ENCODE measurements at regions not wholly inside any gene's neighbourhood (a gene's known extent, or its start where the extent isn't known, plus 50 kb on each side); places are given as distances from the start of the nearest gene placed in this dataset.

DNA sequence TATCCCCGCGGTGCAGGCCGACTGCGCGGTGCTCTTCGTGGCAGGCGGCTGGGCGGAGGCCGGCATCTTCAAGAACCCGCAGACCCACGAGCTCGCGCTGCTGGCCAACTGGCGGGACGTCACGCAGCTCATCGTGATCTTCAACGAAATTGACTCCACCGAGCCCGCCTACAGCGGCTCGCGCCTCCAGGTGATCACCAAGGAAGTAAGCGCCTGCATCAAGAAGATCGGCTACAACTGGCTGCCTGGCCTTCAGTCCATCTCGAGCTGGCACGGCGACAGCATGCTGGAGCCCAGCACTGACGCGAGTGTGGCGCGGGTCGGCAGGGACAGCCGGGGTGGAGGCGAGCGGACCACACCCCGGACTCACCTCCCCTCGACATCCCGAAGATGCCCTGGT, 53.9 kb upstream of the MTNR1B start:
- TF ChIP-seq, protein P1, sequence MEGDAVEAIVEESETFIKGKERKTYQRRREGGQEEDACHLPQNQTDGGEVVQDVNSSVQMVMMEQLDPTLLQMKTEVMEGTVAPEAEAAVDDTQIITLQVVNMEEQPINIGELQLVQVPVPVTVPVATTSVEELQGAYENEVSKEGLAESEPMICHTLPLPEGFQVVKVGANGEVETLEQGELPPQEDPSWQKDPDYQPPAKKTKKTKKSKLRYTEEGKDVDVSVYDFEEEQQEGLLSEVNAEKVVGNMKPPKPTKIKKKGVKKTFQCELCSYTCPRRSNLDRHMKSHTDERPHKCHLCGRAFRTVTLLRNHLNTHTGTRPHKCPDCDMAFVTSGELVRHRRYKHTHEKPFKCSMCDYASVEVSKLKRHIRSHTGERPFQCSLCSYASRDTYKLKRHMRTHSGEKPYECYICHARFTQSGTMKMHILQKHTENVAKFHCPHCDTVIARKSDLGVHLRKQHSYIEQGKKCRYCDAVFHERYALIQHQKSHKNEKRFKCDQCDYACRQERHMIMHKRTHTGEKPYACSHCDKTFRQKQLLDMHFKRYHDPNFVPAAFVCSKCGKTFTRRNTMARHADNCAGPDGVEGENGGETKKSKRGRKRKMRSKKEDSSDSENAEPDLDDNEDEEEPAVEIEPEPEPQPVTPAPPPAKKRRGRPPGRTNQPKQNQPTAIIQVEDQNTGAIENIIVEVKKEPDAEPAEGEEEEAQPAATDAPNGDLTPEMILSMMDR (IDR thresholded peaks at IDR 0.05): no peak
- TF ChIP-seq EZH2phosphoT487 (IDR thresholded peaks at IDR 0.05): no peak
- TF ChIP-seq EZH2 (IDR thresholded peaks at IDR 0.05): no peak
